ENCODE measurements at regions not wholly inside any gene's neighbourhood (a gene's known extent, or its start where the extent isn't known, plus 50 kb on each side); places are given as distances from the start of the nearest gene placed in this dataset.
"Not testable (repeated sequence)": the region's sequence is repeated elsewhere in the genome, so short reads cannot be mapped to it uniquely, and the experiment has no call there.

- Histone ChIP-seq H3K27ac (ENCODE audit: low read depth in 1 of 3, low read length in 2 of 3) (no peak overlapping the region), H3K27me3 (ENCODE audit: control insufficient read depth in 3 of 3, insufficient read depth in 3 of 3, low read length in 3 of 3) (peaks cover 0 to 2% (median 0%) of the 10 kb centered on the region in 3 donors), H3K4me1 (ENCODE audit: control insufficient read depth in 3 of 3, insufficient read depth in 2 of 3, low read depth in 1 of 3, low read length in 2 of 3) (no peaks in the 10 kb centered on the region), H3K9me3 (ENCODE audit: control insufficient read depth in 2 of 2, insufficient read depth in 1 of 2, low read depth in 1 of 2, low read length in 1 of 2) (no peaks in the 10 kb centered on the region), H3K36me3 (ENCODE audit: control insufficient read depth in 3 of 3, insufficient read depth in 2 of 3, low read depth in 1 of 3, low read length in 3 of 3) (no peaks in the 10 kb centered on the region), H3K4me3 (ENCODE audit: low read depth in 1 of 3, low read length in 3 of 3) (no peak overlapping the region)
- FAIRE-seq (no peak), DNase-seq (no peak)
- WGBS, 3 donors: 87 to 92% (median 87%) methylated on average over 8 of the region's 8 CpGs
Observed at GRCh38 chr2:133888621-133889219, 320.5 kb upstream of the NCKAP5 start.

GRCh38 chr2:133892352-133892913 is 324.2 kb upstream of the NCKAP5 start:
- DNase-seq (no peak), FAIRE-seq (no peak)
- Histone ChIP-seq H3K4me3 (ENCODE audit: low read depth in 1 of 3, low read length in 3 of 3) (no peak overlapping the region), H3K36me3 (ENCODE audit: control insufficient read depth in 3 of 3, insufficient read depth in 2 of 3, low read depth in 1 of 3, low read length in 3 of 3) (no peaks in the 10 kb centered on the region), H3K4me1 (ENCODE audit: control insufficient read depth in 3 of 3, insufficient read depth in 2 of 3, low read depth in 1 of 3, low read length in 2 of 3) (no peaks in the 10 kb centered on the region), H3K27ac (ENCODE audit: low read depth in 1 of 3, low read length in 2 of 3) (no peak overlapping the region), H3K27me3 (ENCODE audit: control insufficient read depth in 3 of 3, insufficient read depth in 3 of 3, low read length in 3 of 3) (peaks cover 0 to 3% (median 2%) of the 10 kb centered on the region in 3 donors), H3K9me3 (ENCODE audit: control insufficient read depth in 2 of 2, insufficient read depth in 1 of 2, low read depth in 1 of 2, low read length in 1 of 2) (peaks cover 0 to 6% of the 10 kb centered on the region in 2 donors)
- WGBS, 3 donors: 68 to 79% (median 78%) methylated on average over 8 of the region's 8 CpGs

GRCh38 chr2:133894429-133894828 is 326.2 kb upstream of the NCKAP5 start:
- FAIRE-seq (no peak), DNase-seq (no peak)
- Histone ChIP-seq H3K36me3 (ENCODE audit: control insufficient read depth in 3 of 3, insufficient read depth in 2 of 3, low read depth in 1 of 3, low read length in 3 of 3) (no peaks in the 10 kb centered on the region), H3K27ac (ENCODE audit: low read depth in 1 of 3, low read length in 2 of 3) (no peak overlapping the region), H3K4me1 (ENCODE audit: control insufficient read depth in 3 of 3, insufficient read depth in 2 of 3, low read depth in 1 of 3, low read length in 2 of 3) (no peaks in the 10 kb centered on the region), H3K27me3 (ENCODE audit: control insufficient read depth in 3 of 3, insufficient read depth in 3 of 3, low read length in 3 of 3) (peaks cover 0 to 2% (median 2%) of the 10 kb centered on the region in 3 donors), H3K4me3 (ENCODE audit: low read depth in 1 of 3, low read length in 3 of 3) (no peak overlapping the region), H3K9me3 (ENCODE audit: control insufficient read depth in 2 of 2, insufficient read depth in 1 of 2, low read depth in 1 of 2, low read length in 1 of 2) (peaks cover 0 to 6% of the 10 kb centered on the region in 2 donors)
- 89 to 95% (median 91%) methylated on average over 9 of the region's 9 CpGs for WGBS, 3 donors

GRCh38 chr2:133897838-133898237 is 329.6 kb upstream of the NCKAP5 start:
- H3K27me3 ChIP-seq (ENCODE audit: control insufficient read depth in 3 of 3, insufficient read depth in 3 of 3, low read length in 3 of 3); H3K9me3 ChIP-seq (ENCODE audit: control insufficient read depth in 2 of 2, insufficient read depth in 1 of 2, low read depth in 1 of 2, low read length in 1 of 2); H3K4me3 ChIP-seq (ENCODE audit: low read depth in 1 of 3, low read length in 3 of 3); FAIRE-seq; H3K27ac ChIP-seq (ENCODE audit: low read depth in 1 of 3, low read length in 2 of 3); H3K36me3 ChIP-seq (ENCODE audit: control insufficient read depth in 3 of 3, insufficient read depth in 2 of 3, low read depth in 1 of 3, low read length in 3 of 3); DNase-seq; H3K4me1 ChIP-seq (ENCODE audit: control insufficient read depth in 3 of 3, insufficient read depth in 2 of 3, low read depth in 1 of 3, low read length in 2 of 3): not testable (repeated sequence)
- WGBS, 3 donors: 68 to 78% (median 71%) methylated on average over 4 of the region's 4 CpGs

- H3K9me3 ChIP-seq (ENCODE audit: control insufficient read depth in 2 of 2, insufficient read depth in 1 of 2, low read depth in 1 of 2, low read length in 1 of 2): no peaks in the 10 kb centered on the region
- H3K36me3 ChIP-seq (ENCODE audit: control insufficient read depth in 3 of 3, insufficient read depth in 2 of 3, low read depth in 1 of 3, low read length in 3 of 3): no peaks in the 10 kb centered on the region
- no peak overlapping the region for H3K27ac ChIP-seq (ENCODE audit: low read depth in 1 of 3, low read length in 2 of 3)
- H3K4me1 ChIP-seq (ENCODE audit: control insufficient read depth in 3 of 3, insufficient read depth in 2 of 3, low read depth in 1 of 3, low read length in 2 of 3): no peaks in the 10 kb centered on the region
- H3K27me3 ChIP-seq (ENCODE audit: control insufficient read depth in 3 of 3, insufficient read depth in 3 of 3, low read length in 3 of 3): no peaks in the 10 kb centered on the region
- WGBS, 3 donors: 62 to 67% (median 62%) methylated on average over 3 of the region's 3 CpGs
- no peak overlapping the region for H3K4me3 ChIP-seq (ENCODE audit: low read depth in 1 of 3, low read length in 3 of 3)
- FAIRE-seq (no peak), DNase-seq (no peak)
Observed at GRCh38 chr2:133900909-133901308, 332.6 kb upstream of the NCKAP5 start.

GRCh38 chr2:133906396-133906795 is 338.1 kb upstream of the NCKAP5 start:
- Histone ChIP-seq H3K4me3 (ENCODE audit: low read depth in 1 of 3, low read length in 3 of 3) (no peak overlapping the region), H3K36me3 (ENCODE audit: control insufficient read depth in 3 of 3, insufficient read depth in 2 of 3, low read depth in 1 of 3, low read length in 3 of 3) (no peaks in the 10 kb centered on the region), H3K9me3 (ENCODE audit: control insufficient read depth in 2 of 2, insufficient read depth in 1 of 2, low read depth in 1 of 2, low read length in 1 of 2) (peaks cover 0 to 3% of the 10 kb centered on the region in 2 donors), H3K27me3 (ENCODE audit: control insufficient read depth in 3 of 3, insufficient read depth in 3 of 3, low read length in 3 of 3) (no peaks in the 10 kb centered on the region), H3K4me1 (ENCODE audit: control insufficient read depth in 3 of 3, insufficient read depth in 2 of 3, low read depth in 1 of 3, low read length in 2 of 3) (no peaks in the 10 kb centered on the region), H3K27ac (ENCODE audit: low read depth in 1 of 3, low read length in 2 of 3) (no peak overlapping the region)
- DNase-seq (no peak), FAIRE-seq (no peak)

GRCh38 chr2:133906926-133907325 is 338.7 kb upstream of the NCKAP5 start:
- no peaks in the 10 kb centered on the region for H3K36me3 ChIP-seq (ENCODE audit: control insufficient read depth in 3 of 3, insufficient read depth in 2 of 3, low read depth in 1 of 3, low read length in 3 of 3)
- no peaks in the 10 kb centered on the region for H3K27me3 ChIP-seq (ENCODE audit: control insufficient read depth in 3 of 3, insufficient read depth in 3 of 3, low read length in 3 of 3)
- no peak overlapping the region for H3K27ac ChIP-seq (ENCODE audit: low read depth in 1 of 3, low read length in 2 of 3)
- no peak overlapping the region for H3K4me3 ChIP-seq (ENCODE audit: low read depth in 1 of 3, low read length in 3 of 3)
- FAIRE-seq (no peak), DNase-seq (no peak)
- H3K4me1 ChIP-seq (ENCODE audit: control insufficient read depth in 3 of 3, insufficient read depth in 2 of 3, low read depth in 1 of 3, low read length in 2 of 3): no peaks in the 10 kb centered on the region
- peaks cover 0 to 3% of the 10 kb centered on the region in 2 donors for H3K9me3 ChIP-seq (ENCODE audit: control insufficient read depth in 2 of 2, insufficient read depth in 1 of 2, low read depth in 1 of 2, low read length in 1 of 2)

- FAIRE-seq (no peak), DNase-seq (no peak)
- no peak overlapping the region for H3K4me3 ChIP-seq (ENCODE audit: low read depth in 1 of 3, low read length in 3 of 3)
- H3K27ac ChIP-seq (ENCODE audit: low read depth in 1 of 3, low read length in 2 of 3): no peak overlapping the region
- no peaks in the 10 kb centered on the region for H3K27me3 ChIP-seq (ENCODE audit: control insufficient read depth in 3 of 3, insufficient read depth in 3 of 3, low read length in 3 of 3)
- peaks cover 0 to 3% of the 10 kb centered on the region in 2 donors for H3K9me3 ChIP-seq (ENCODE audit: control insufficient read depth in 2 of 2, insufficient read depth in 1 of 2, low read depth in 1 of 2, low read length in 1 of 2)
- no peaks in the 10 kb centered on the region for H3K4me1 ChIP-seq (ENCODE audit: control insufficient read depth in 3 of 3, insufficient read depth in 2 of 3, low read depth in 1 of 3, low read length in 2 of 3)
- no peaks in the 10 kb centered on the region for H3K36me3 ChIP-seq (ENCODE audit: control insufficient read depth in 3 of 3, insufficient read depth in 2 of 3, low read depth in 1 of 3, low read length in 3 of 3)
Observed at GRCh38 chr2:133908171-133908570, 339.9 kb upstream of the NCKAP5 start.

- Histone ChIP-seq H3K36me3 (ENCODE audit: control insufficient read depth in 3 of 3, insufficient read depth in 2 of 3, low read depth in 1 of 3, low read length in 3 of 3) (no peaks in the 10 kb centered on the region), H3K4me1 (ENCODE audit: control insufficient read depth in 3 of 3, insufficient read depth in 2 of 3, low read depth in 1 of 3, low read length in 2 of 3) (no peaks in the 10 kb centered on the region), H3K4me3 (ENCODE audit: low read depth in 1 of 3, low read length in 3 of 3) (no peak overlapping the region), H3K9me3 (ENCODE audit: control insufficient read depth in 2 of 2, insufficient read depth in 1 of 2, low read depth in 1 of 2, low read length in 1 of 2) (no peaks in the 10 kb centered on the region), H3K27me3 (ENCODE audit: control insufficient read depth in 3 of 3, insufficient read depth in 3 of 3, low read length in 3 of 3) (no peaks in the 10 kb centered on the region), H3K27ac (ENCODE audit: low read depth in 1 of 3, low read length in 2 of 3) (no peak overlapping the region)
- FAIRE-seq (no peak), DNase-seq (no peak)
- 73 to 96% (median 84%) methylated on average over 1 of the region's 1 CpG for WGBS, 3 donors
Observed at GRCh38 chr2:133918141-133918540, 335.7 kb upstream of the MGAT5 start.
